ENCODE measurements at regions not wholly inside any gene's neighbourhood (a gene's known extent, or its start where the extent isn't known, plus 50 kb on each side); places are given as distances from the start of the nearest gene placed in this dataset.

DNA sequence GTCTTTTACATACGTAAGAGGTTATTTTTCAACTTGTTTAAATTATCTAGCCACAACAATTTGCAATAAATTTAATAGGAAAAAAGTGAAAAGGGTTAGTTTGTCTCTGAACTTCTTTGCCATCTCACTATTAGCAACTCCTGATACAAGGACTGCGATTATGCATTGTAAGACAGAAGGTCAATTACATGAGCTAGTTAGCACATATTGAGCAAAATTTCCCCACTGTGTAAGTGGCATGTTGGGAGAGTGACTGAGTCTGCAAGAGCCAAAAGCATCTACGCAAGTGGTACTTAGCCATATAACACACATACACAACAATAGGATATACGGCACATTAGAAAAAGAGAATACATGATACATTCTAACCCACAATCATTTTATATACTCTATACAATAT, 927.2 kb downstream of the STPG2 start:
- no peaks in the 10 kb centered on the region for H3K36me3 ChIP-seq (ENCODE audit: control insufficient read depth in 2 of 2, extremely low read depth in 1 of 2, insufficient read depth in 2 of 2, low read length in 2 of 2)
- no peaks in the 10 kb centered on the region for H3K9me1 ChIP-seq (replicated peaks; ENCODE audit: control insufficient read depth, extremely low read depth, insufficient read depth, low read length)
- no peak overlapping the region for H3K4me3 ChIP-seq (replicated peaks in 1 of 3; ENCODE audit: insufficient read depth in 1 of 3, low read depth in 1 of 3, low read length in 3 of 3)
- no peak for FAIRE-seq
- H3K79me2 ChIP-seq (ENCODE audit: control insufficient read depth, insufficient read depth, low read length): no peaks in the 10 kb centered on the region
- DNase-seq (ENCODE audit: low read depth, low spot score): no peak
- H3K4me2 ChIP-seq (ENCODE audit: insufficient read depth, low read length): no peak overlapping the region
- H2AFZ ChIP-seq (ENCODE audit: low read depth, low read length): no peak overlapping the region
- H3K27me3 ChIP-seq (ENCODE audit: control insufficient read depth in 2 of 2, insufficient read depth in 2 of 2, low read length in 2 of 2): no peaks in the 10 kb centered on the region
- H3K27ac ChIP-seq (ENCODE audit: insufficient read depth, low read depth, low read length): no peak overlapping the region
- no peak overlapping the region for H3K9ac ChIP-seq (replicated peaks; ENCODE audit: extremely low read depth, insufficient read depth, low read length)
- ChIA-PET POLR2A (no interaction called here), CTCF (no interaction called here)
- H3K9me3 ChIP-seq (replicated peaks; ENCODE audit: control insufficient read depth, insufficient read depth, low read length): no peaks in the 10 kb centered on the region
- TF ChIP-seq, protein P1, sequence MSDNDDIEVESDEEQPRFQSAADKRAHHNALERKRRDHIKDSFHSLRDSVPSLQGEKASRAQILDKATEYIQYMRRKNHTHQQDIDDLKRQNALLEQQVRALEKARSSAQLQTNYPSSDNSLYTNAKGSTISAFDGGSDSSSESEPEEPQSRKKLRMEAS (IDR thresholded peaks at IDR 0.05; ENCODE audit: insufficient read depth, insufficient read length): no peak
- TF ChIP-seq GATA2 (IDR thresholded peaks at IDR 0.05; ENCODE audit: insufficient read depth, insufficient read length, low read depth, low read length): no peak
- TF ChIP-seq, protein P2, sequence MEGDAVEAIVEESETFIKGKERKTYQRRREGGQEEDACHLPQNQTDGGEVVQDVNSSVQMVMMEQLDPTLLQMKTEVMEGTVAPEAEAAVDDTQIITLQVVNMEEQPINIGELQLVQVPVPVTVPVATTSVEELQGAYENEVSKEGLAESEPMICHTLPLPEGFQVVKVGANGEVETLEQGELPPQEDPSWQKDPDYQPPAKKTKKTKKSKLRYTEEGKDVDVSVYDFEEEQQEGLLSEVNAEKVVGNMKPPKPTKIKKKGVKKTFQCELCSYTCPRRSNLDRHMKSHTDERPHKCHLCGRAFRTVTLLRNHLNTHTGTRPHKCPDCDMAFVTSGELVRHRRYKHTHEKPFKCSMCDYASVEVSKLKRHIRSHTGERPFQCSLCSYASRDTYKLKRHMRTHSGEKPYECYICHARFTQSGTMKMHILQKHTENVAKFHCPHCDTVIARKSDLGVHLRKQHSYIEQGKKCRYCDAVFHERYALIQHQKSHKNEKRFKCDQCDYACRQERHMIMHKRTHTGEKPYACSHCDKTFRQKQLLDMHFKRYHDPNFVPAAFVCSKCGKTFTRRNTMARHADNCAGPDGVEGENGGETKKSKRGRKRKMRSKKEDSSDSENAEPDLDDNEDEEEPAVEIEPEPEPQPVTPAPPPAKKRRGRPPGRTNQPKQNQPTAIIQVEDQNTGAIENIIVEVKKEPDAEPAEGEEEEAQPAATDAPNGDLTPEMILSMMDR (IDR thresholded peaks at IDR 0.05; ENCODE audit: extremely low read depth in 1 of 2, insufficient read depth in 1 of 2, low read depth in 1 of 2, low read length in 2 of 2): no peak
- no peak for TF ChIP-seq POLR2AphosphoS5 (IDR thresholded peaks at IDR 0.05; ENCODE audit: insufficient read depth, low read depth, low read length)
- no peak for TF ChIP-seq EZH2 (IDR thresholded peaks at IDR 0.05; ENCODE audit: borderline replicate concordance, low read depth, low read length, severe bottlenecking)
- TF ChIP-seq FOS (IDR thresholded peaks at IDR 0.05; ENCODE audit: borderline replicate concordance, insufficient read depth, low read length): no peak
- no peak for TF ChIP-seq MYC (IDR thresholded peaks at IDR 0.05; ENCODE audit: low read depth, low read length)
- TF ChIP-seq POLR2A (IDR thresholded peaks at IDR 0.05; ENCODE audit: low read depth, low read length): no peak
- TF ChIP-seq JUN (IDR thresholded peaks at IDR 0.05; ENCODE audit: borderline replicate concordance, insufficient read depth, insufficient read length, low read depth): no peak
- H4K20me1 ChIP-seq (replicated peaks; ENCODE audit: control insufficient read depth, extremely low read depth, insufficient read depth, low read length): no peaks in the 10 kb centered on the region
- BruUV-seq (replicated peaks): no TSS peak
- no peaks in the 10 kb centered on the region for H3K4me1 ChIP-seq (ENCODE audit: control insufficient read depth, extremely low read depth, insufficient read depth, low read length)
- dilution Hi-C loops (cut with MboI; ENCODE audit: extremely low pct_ligation_motif_present, low sequenced_read_pairs) (no loop called here), intact Hi-C loops (cut with micrococcal nuclease) (no loop called here)
